22Rv1 (cell line): ENCODE measurements at regions not wholly inside any gene's neighbourhood (a gene's known extent, or its start where the extent isn't known, plus 50 kb on each side); places are given as distances from the start of the nearest gene placed in this dataset.

ENCODE experiments used
- CTCF ChIP-seq: fragments of 450-650 bp; IDR thresholded peaks from 2 replicates; pipeline ENCODE4 v1.5.1; 2017; ENCODE audit warnings: mild to moderate bottlenecking
- ZFX ChIP-seq: fragments of 450-650 bp; IDR thresholded peaks from 2 replicates; pipeline ENCODE4 v1.6.1; 2017; ENCODE audit warnings: antibody characterized with exemption, borderline replicate concordance

- TF ChIP-seq CTCF (no peak), ZFX (no peak)
Measured at GRCh38 chr3:34783876-34784275, 855.4 kb upstream of the ARPP21 start.
